CD14-positive monocyte (primary cell): ENCODE measurements at regions not wholly inside any gene's neighbourhood (a gene's known extent, or its start where the extent isn't known, plus 50 kb on each side); places are given as distances from the start of the nearest gene placed in this dataset.

ENCODE experiments used
- DNase-seq, 3 donors: peaks; one replicate each; pipeline ENCODE4 v3.0.0-alpha.2; 2011 to 2022
- H2AFZ ChIP-seq: 2 replicates; pipeline ENCODE4 v1.6.0; 2012; ENCODE audit warnings: mild to moderate bottlenecking, low read depth, low read length, inconsistent platforms; ENCODE audit not compliant: insufficient read depth, poor library complexity, severe bottlenecking
- H3K27ac ChIP-seq, 2 donors: 1 replicate in 1 of 2; 2 replicates in 1 of 2; pipeline ENCODE4 v1.5.1; 2012 to 2013; ENCODE audit warnings: low read length in 2 of 2, control low read depth in 1 of 2, inconsistent platforms in 1 of 2, low read depth in 1 of 2, mild to moderate bottlenecking in 1 of 2
- H3K27me3 ChIP-seq, 2 donors: one replicate each; pipeline versions ENCODE4 v1.6.0 to v1.6.1; 2011 to 2013; ENCODE audit warnings: low read length in 2 of 2; ENCODE audit not compliant: control insufficient read depth in 2 of 2, insufficient read depth in 2 of 2
- H3K36me3 ChIP-seq, 2 donors: replicated peaks in 1 of 2; 1 replicate in 1 of 2; 2 replicates in 1 of 2; pipeline versions ENCODE4 v1.5.1 to v1.6.1; 2012 to 2013; ENCODE audit warnings: low read length in 2 of 2, control low read depth in 1 of 2, inconsistent platforms in 1 of 2, mild to moderate bottlenecking in 1 of 2; ENCODE audit not compliant: insufficient read depth in 2 of 2, control insufficient read depth in 1 of 2
- H3K4me1 ChIP-seq, 2 donors: 1 replicate in 1 of 2; 2 replicates in 1 of 2; pipeline versions ENCODE4 v1.5.1 to v1.6.1; 2012 to 2013; ENCODE audit warnings: low read length in 2 of 2, control low read depth in 1 of 2, inconsistent platforms in 1 of 2, mild to moderate bottlenecking in 1 of 2, moderate library complexity in 1 of 2; ENCODE audit not compliant: insufficient read depth in 2 of 2, control insufficient read depth in 1 of 2
- H3K4me2 ChIP-seq: replicated peaks from 2 replicates; pipeline ENCODE3; 2012; ENCODE audit warnings: low read length, moderate library complexity, mild to moderate bottlenecking; ENCODE audit not compliant: poor library complexity, severe bottlenecking; ENCODE audit errors: extremely low read depth
- H3K4me3 ChIP-seq, 3 experiments: fragments of 200-600 bp in 1 of 3; sonication (generic) in 1 of 3; replicated peaks in 1 of 3; 1 replicate in 2 of 3; 2 replicates in 1 of 3; pipeline ENCODE4 v1.5.1; 2011 to 2013; ENCODE audit warnings: low read length in 3 of 3, mild to moderate bottlenecking in 3 of 3, control low read depth in 2 of 3, low read depth in 2 of 3, inconsistent platforms in 1 of 3, moderate library complexity in 1 of 3
- H3K79me2 ChIP-seq: 2 replicates; pipeline ENCODE4 v1.6.0; 2012; ENCODE audit warnings: mild to moderate bottlenecking, control low read depth, inconsistent platforms, low read length, moderate library complexity; ENCODE audit not compliant: insufficient read depth
- H3K9ac ChIP-seq: 2 replicates; pipeline ENCODE4 v1.6.0; 2017; ENCODE audit warnings: low read length, mild to moderate bottlenecking; ENCODE audit not compliant: insufficient read depth, poor library complexity, severe bottlenecking
- H3K9me3 ChIP-seq, 2 donors: replicated peaks in 1 of 2; 1 replicate in 1 of 2; 2 replicates in 1 of 2; pipeline versions ENCODE4 v1.5.1 to v1.6.1; 2012 to 2013; ENCODE audit warnings: low read length in 2 of 2, control low read depth in 1 of 2; ENCODE audit not compliant: control insufficient read depth in 1 of 2, insufficient read depth in 1 of 2
- H4K20me1 ChIP-seq: 2 replicates; pipeline ENCODE4 v1.6.0; 2012; ENCODE audit warnings: mild to moderate bottlenecking, low read length, control low read depth, moderate library complexity; ENCODE audit not compliant: insufficient read depth
- H3K27ac Mint-ChIP-seq, 7 donors: one replicate each; pipeline ENCODE4 v1.8.0; 2020; ENCODE audit warnings: mild to moderate bottlenecking in 7 of 7, mixed read lengths in 7 of 7, moderate library complexity in 6 of 7, inconsistent platforms in 2 of 7
- H3K27me3 Mint-ChIP-seq, 3 donors: one replicate each; pipeline ENCODE4 v1.8.0; 2021 to 2022; ENCODE audit warnings: low read depth in 3 of 3, mild to moderate bottlenecking in 3 of 3, mixed read lengths in 3 of 3, moderate library complexity in 3 of 3, inconsistent platforms in 1 of 3
- H3K36me3 Mint-ChIP-seq, 2 donors: one replicate each; pipeline ENCODE4 v1.8.0; 2020; ENCODE audit warnings: mixed read lengths in 2 of 2, inconsistent platforms in 1 of 2, mild to moderate bottlenecking in 1 of 2
- H3K4me1 Mint-ChIP-seq: one replicate; pipeline ENCODE4 v1.8.0; 2020; ENCODE audit warnings: mild to moderate bottlenecking, mixed read lengths
- H3K4me3 Mint-ChIP-seq, 2 donors: one replicate each; pipeline ENCODE4 v1.8.0; 2020; ENCODE audit warnings: mild to moderate bottlenecking in 2 of 2, mixed read lengths in 2 of 2, moderate library complexity in 1 of 2
- H3K9me3 Mint-ChIP-seq, 7 donors: one replicate each; pipeline ENCODE4 v1.8.0; 2020 to 2022; ENCODE audit warnings: mixed read lengths in 7 of 7, mild to moderate bottlenecking in 6 of 7, moderate library complexity in 6 of 7, inconsistent platforms in 2 of 7
- WGBS: methylation state at CpG from one replicate; pipeline ENCODE4 v1.1.5; 2013; ENCODE audit warnings: missing lambda C conversion rate; ENCODE audit not compliant: insufficient coverage; 5-methylcytosine and 5-hydroxymethylcytosine counted together
- intact Hi-C, 2 donors: fragments of 100-400 bp; cut with micrococcal nuclease; formaldehyde crosslinking; loops; one replicate each; pipeline versions ENCODE4 v1.15.0 to v1.15.1; 2023
- TF ChIP-seq, protein P1 (sequence below): fragments of 200-600 bp; IDR thresholded peaks from one replicate; pipeline ENCODE4 v1.8.0; 2022; ENCODE audit warnings: antibody characterized with exemption, mild to moderate bottlenecking

DNA sequence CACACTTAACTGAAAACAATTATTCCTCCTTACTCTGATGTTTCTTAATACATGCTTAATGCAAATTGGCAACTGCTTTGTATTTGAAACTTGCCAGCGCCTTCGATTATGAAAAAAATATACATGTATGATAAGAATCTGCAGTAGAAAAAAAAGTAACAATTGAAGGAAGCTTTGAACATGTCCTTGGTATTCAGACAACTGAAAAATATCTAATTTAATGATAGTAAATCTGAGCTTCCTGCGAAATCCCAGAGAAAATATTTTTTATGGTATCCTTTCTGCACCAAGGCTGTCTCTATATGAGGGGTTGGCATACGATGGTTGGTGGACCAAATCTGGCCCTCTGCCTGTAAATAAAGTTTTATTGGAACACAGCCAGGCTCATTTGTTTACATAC lies 186.2 kb downstream of the HDGFL1 start:
- no peaks in the 10 kb centered on the region for H4K20me1 ChIP-seq
- H3K27ac Mint-ChIP-seq: no peak overlapping the region
- no peaks in the 10 kb centered on the region for H3K27me3 ChIP-seq
- H3K27ac ChIP-seq: no peak overlapping the region
- H3K9ac ChIP-seq: no peak overlapping the region
- H3K4me1 ChIP-seq: no peaks in the 10 kb centered on the region
- H3K27me3 Mint-ChIP-seq: no peaks in the 10 kb centered on the region
- H2AFZ ChIP-seq: no peak overlapping the region
- H3K79me2 ChIP-seq: no peaks in the 10 kb centered on the region
- H3K4me3 Mint-ChIP-seq: no peak overlapping the region
- H3K36me3 ChIP-seq: no peaks in the 10 kb centered on the region
- TF ChIP-seq, protein P1, sequence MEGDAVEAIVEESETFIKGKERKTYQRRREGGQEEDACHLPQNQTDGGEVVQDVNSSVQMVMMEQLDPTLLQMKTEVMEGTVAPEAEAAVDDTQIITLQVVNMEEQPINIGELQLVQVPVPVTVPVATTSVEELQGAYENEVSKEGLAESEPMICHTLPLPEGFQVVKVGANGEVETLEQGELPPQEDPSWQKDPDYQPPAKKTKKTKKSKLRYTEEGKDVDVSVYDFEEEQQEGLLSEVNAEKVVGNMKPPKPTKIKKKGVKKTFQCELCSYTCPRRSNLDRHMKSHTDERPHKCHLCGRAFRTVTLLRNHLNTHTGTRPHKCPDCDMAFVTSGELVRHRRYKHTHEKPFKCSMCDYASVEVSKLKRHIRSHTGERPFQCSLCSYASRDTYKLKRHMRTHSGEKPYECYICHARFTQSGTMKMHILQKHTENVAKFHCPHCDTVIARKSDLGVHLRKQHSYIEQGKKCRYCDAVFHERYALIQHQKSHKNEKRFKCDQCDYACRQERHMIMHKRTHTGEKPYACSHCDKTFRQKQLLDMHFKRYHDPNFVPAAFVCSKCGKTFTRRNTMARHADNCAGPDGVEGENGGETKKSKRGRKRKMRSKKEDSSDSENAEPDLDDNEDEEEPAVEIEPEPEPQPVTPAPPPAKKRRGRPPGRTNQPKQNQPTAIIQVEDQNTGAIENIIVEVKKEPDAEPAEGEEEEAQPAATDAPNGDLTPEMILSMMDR: no peak
- H3K4me3 ChIP-seq: no peak overlapping the region
- H3K4me2 ChIP-seq: no peak overlapping the region
- whole genome bisulfite sequencing: no CpG with 5 or more reads among the region's 4 CpGs
- peaks cover 0 to 4% (median 0%) of the 10 kb centered on the region in 7 donors for H3K9me3 Mint-ChIP-seq
- H3K36me3 Mint-ChIP-seq: no peaks in the 10 kb centered on the region
- intact Hi-C loops: no loop called here
- DNase-seq: no peak
- H3K4me1 Mint-ChIP-seq: no peaks in the 10 kb centered on the region
- H3K9me3 ChIP-seq: no peaks in the 10 kb centered on the region

GRCh38 chr6:22756365-22756764 lies 187.0 kb downstream of the HDGFL1 start:
- intact Hi-C loops: no loop called here
- H3K27ac Mint-ChIP-seq: no peak overlapping the region
- no peak overlapping the region for H3K27ac ChIP-seq
- no peak overlapping the region for H2AFZ ChIP-seq
- H3K4me2 ChIP-seq: no peak overlapping the region
- no peak overlapping the region for H3K4me3 Mint-ChIP-seq
- H4K20me1 ChIP-seq: no peaks in the 10 kb centered on the region
- DNase-seq: no peak
- H3K79me2 ChIP-seq: no peaks in the 10 kb centered on the region
- H3K4me3 ChIP-seq: no peak overlapping the region
- no peaks in the 10 kb centered on the region for H3K4me1 ChIP-seq
- no peaks in the 10 kb centered on the region for H3K9me3 ChIP-seq
- H3K36me3 Mint-ChIP-seq: no peaks in the 10 kb centered on the region
- H3K4me1 Mint-ChIP-seq: no peaks in the 10 kb centered on the region
- 74% methylated on average over 2 of the region's 3 CpGs for WGBS
- H3K9ac ChIP-seq: no peak overlapping the region
- H3K9me3 Mint-ChIP-seq: peaks cover 0 to 4% (median under 1%) of the 10 kb centered on the region in 7 donors
- no peaks in the 10 kb centered on the region for H3K36me3 ChIP-seq
- no peaks in the 10 kb centered on the region for H3K27me3 ChIP-seq
- TF ChIP-seq, protein P1: no peak
- H3K27me3 Mint-ChIP-seq: no peaks in the 10 kb centered on the region
